ENCODE measurements at regions not wholly inside any gene's neighbourhood (a gene's known extent, or its start where the extent isn't known, plus 50 kb on each side); places are given as distances from the start of the nearest gene placed in this dataset.

GRCh38 chr4:66339007-66339406, 668.7 kb upstream of the EPHA5 start:
- Histone ChIP-seq H3K9me3 (ENCODE audit: control insufficient read depth, insufficient read depth, low read length) (no peaks in the 10 kb centered on the region), H4K20me1 (ENCODE audit: control insufficient read depth, insufficient read depth, low read depth, low read length) (no peaks in the 10 kb centered on the region), H3K4me1 (ENCODE audit: control insufficient read depth, low read length) (no peaks in the 10 kb centered on the region), H3K36me3 (ENCODE audit: control insufficient read depth, low read length) (no peaks in the 10 kb centered on the region), H3K4me3 (ENCODE audit: low read length) (no peak overlapping the region), H3K4me2 (ENCODE audit: low read length) (no peak overlapping the region), H3K9me2 (replicated peaks; ENCODE audit: control insufficient read depth, low read length) (no peaks in the 10 kb centered on the region), H3K79me2 (ENCODE audit: control insufficient read depth, low read length) (no peaks in the 10 kb centered on the region), H3K27ac (ENCODE audit: low read depth, low read length) (no peak overlapping the region), H3F3A (ENCODE audit: control insufficient read depth, insufficient read depth) (no peaks in the 10 kb centered on the region; the same call in 1 of the 2 replicates), H3K27me3 (ENCODE audit: control insufficient read depth, low read length) (no peaks in the 10 kb centered on the region)
- TF ChIP-seq CTCF (IDR thresholded peaks at IDR 0.05; ENCODE audit: low read depth, low read length, poor library complexity, severe bottlenecking): no peak
- no peak for TF ChIP-seq EZH2phosphoT487 (IDR thresholded peaks at IDR 0.05; ENCODE audit: borderline replicate concordance, low read length)

GRCh38 chr4:66331761-66332160, 661.5 kb upstream of the EPHA5 start:
- Histone ChIP-seq H3F3A (ENCODE audit: control insufficient read depth, insufficient read depth) (no peaks in the 10 kb centered on the region), H3K36me3 (ENCODE audit: control insufficient read depth, low read length) (no peaks in the 10 kb centered on the region), H3K9me2 (replicated peaks; ENCODE audit: control insufficient read depth, low read length) (no peaks in the 10 kb centered on the region), H3K9me3 (ENCODE audit: control insufficient read depth, insufficient read depth, low read length) (no peaks in the 10 kb centered on the region), H3K4me1 (ENCODE audit: control insufficient read depth, low read length) (no peaks in the 10 kb centered on the region), H3K4me2 (ENCODE audit: low read length) (no peak overlapping the region), H3K27ac (ENCODE audit: low read depth, low read length) (no peak overlapping the region), H4K20me1 (ENCODE audit: control insufficient read depth, insufficient read depth, low read depth, low read length) (no peaks in the 10 kb centered on the region), H3K4me3 (ENCODE audit: low read length) (no peak overlapping the region), H3K27me3 (ENCODE audit: control insufficient read depth, low read length) (no peaks in the 10 kb centered on the region), H3K79me2 (ENCODE audit: control insufficient read depth, low read length) (no peaks in the 10 kb centered on the region)
- no peak for TF ChIP-seq EZH2phosphoT487 (IDR thresholded peaks at IDR 0.05; ENCODE audit: borderline replicate concordance, low read length)
- no peak for TF ChIP-seq CTCF (IDR thresholded peaks at IDR 0.05; ENCODE audit: low read depth, low read length, poor library complexity, severe bottlenecking)

- no peaks in the 10 kb centered on the region for H3K79me2 ChIP-seq (ENCODE audit: control insufficient read depth, low read length)
- no peaks in the 10 kb centered on the region for H3K36me3 ChIP-seq (ENCODE audit: control insufficient read depth, low read length)
- H3K9me3 ChIP-seq (ENCODE audit: control insufficient read depth, insufficient read depth, low read length): no peaks in the 10 kb centered on the region
- no peak overlapping the region for H3K4me2 ChIP-seq (ENCODE audit: low read length)
- no peaks in the 10 kb centered on the region for H4K20me1 ChIP-seq (ENCODE audit: control insufficient read depth, insufficient read depth, low read depth, low read length)
- H3K4me1 ChIP-seq (ENCODE audit: control insufficient read depth, low read length): no peaks in the 10 kb centered on the region
- TF ChIP-seq EZH2phosphoT487 (IDR thresholded peaks at IDR 0.05; ENCODE audit: borderline replicate concordance, low read length) (no peak), CTCF (IDR thresholded peaks at IDR 0.05; ENCODE audit: low read depth, low read length, poor library complexity, severe bottlenecking) (no peak)
- no peaks in the 10 kb centered on the region for H3K27me3 ChIP-seq (ENCODE audit: control insufficient read depth, low read length)
- H3K9me2 ChIP-seq (replicated peaks; ENCODE audit: control insufficient read depth, low read length): no peaks in the 10 kb centered on the region
- no peaks in the 10 kb centered on the region for H3F3A ChIP-seq (ENCODE audit: control insufficient read depth, insufficient read depth)
- no peak overlapping the region for H3K27ac ChIP-seq (ENCODE audit: low read depth, low read length)
- no peak overlapping the region for H3K4me3 ChIP-seq (ENCODE audit: low read length)
These were observed 659.8 kb upstream of the EPHA5 start for GRCh38 chr4:66330125-66330524.
